ENCODE measurements at regions not wholly inside any gene's neighbourhood (a gene's known extent, or its start where the extent isn't known, plus 50 kb on each side); places are given as distances from the start of the nearest gene placed in this dataset.

DNA sequence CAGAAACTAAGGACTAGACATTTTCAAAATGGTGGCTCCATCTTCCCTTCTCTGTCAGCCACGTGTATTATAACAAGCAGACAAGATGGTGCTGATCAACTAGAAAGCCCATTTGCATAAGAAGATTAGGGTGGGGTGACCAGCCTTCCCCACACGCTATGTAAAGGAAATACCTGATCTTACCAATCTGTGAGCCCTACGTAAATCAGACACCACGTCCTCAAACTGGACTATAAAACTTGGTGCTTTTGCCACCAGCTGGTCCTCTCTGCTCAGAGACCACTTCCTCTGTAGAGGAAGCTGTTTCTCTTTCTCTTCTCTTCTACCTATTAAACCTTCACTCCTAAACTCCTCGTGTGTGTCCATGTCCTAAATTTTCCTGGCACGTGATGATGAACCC lies 101.1 kb upstream of the PLEKHG7 start:
- peaks cover 21% of the 10 kb centered on the region for H3K36me3 Mint-ChIP-seq (ENCODE audit: low read depth)
- ATAC-seq (no peak), DNase-seq (ENCODE audit: low spot score) (no peak)
- no peaks in the 10 kb centered on the region for H4K20me1 ChIP-seq (replicated peaks; ENCODE audit: insufficient read depth)
- H3K4me3 Mint-ChIP-seq = no peak overlapping the region
- H3K4me1 Mint-ChIP-seq = no peaks in the 10 kb centered on the region; the same call in 2 of the 3 replicates
- peaks cover 32% of the 10 kb centered on the region for H3K9me3 Mint-ChIP-seq
- no peak overlapping the region for H3K4me3 ChIP-seq
- no peak overlapping the region for H3K27ac ChIP-seq (ENCODE audit: low read depth)
- no peak overlapping the region for H2AFZ ChIP-seq
- no peaks in the 10 kb centered on the region for H3K4me1 ChIP-seq (ENCODE audit: insufficient read depth)
- peaks cover 11% of the 10 kb centered on the region for H3K9me2 ChIP-seq (ENCODE audit: insufficient read depth)
- H3K27me3 ChIP-seq (ENCODE audit: insufficient read depth) = no peaks in the 10 kb centered on the region
- H3K79me2 ChIP-seq (replicated peaks; ENCODE audit: insufficient read depth) = no peaks in the 10 kb centered on the region
- no peaks in the 10 kb centered on the region for H3K36me3 ChIP-seq (ENCODE audit: insufficient read depth)
- H3K27ac Mint-ChIP-seq = no peak overlapping the region
- no peaks in the 10 kb centered on the region for H3K27me3 Mint-ChIP-seq (ENCODE audit: insufficient read depth, low read depth, poor library complexity)
- H3F3A ChIP-seq (replicated peaks; ENCODE audit: low read depth) = no peaks in the 10 kb centered on the region
- H3K4me2 ChIP-seq = no peak overlapping the region
- TF ChIP-seq EZH2phosphoT487 (IDR thresholded peaks at IDR 0.05; ENCODE audit: unreplicated experiment) (no peak), STAT1 (IDR thresholded peaks at IDR 0.05; ENCODE audit: unreplicated experiment) (no peak), EZH2 (IDR thresholded peaks at IDR 0.05; ENCODE audit: low read depth, unreplicated experiment) (no peak), ZNF331 (CRISPR knock-in tag; IDR thresholded peaks at IDR 0.05; ENCODE audit: low read depth) (no peak), JUNB (IDR thresholded peaks at IDR 0.05; ENCODE audit: unreplicated experiment) (no peak), CREB1 (CRISPR knock-in tag; IDR thresholded peaks at IDR 0.05; ENCODE audit: low read depth) (no peak), ZNF114 (CRISPR knock-in tag; IDR thresholded peaks at IDR 0.05) (no peak), NANOG (IDR thresholded peaks at IDR 0.05; ENCODE audit: borderline replicate concordance) (no peak), POLR2AphosphoS5 (IDR thresholded peaks at IDR 0.05; ENCODE audit: low read depth) (no peak), REST (IDR thresholded peaks at IDR 0.05; ENCODE audit: unreplicated experiment) (no peak)
- TF ChIP-seq, protein P1, sequence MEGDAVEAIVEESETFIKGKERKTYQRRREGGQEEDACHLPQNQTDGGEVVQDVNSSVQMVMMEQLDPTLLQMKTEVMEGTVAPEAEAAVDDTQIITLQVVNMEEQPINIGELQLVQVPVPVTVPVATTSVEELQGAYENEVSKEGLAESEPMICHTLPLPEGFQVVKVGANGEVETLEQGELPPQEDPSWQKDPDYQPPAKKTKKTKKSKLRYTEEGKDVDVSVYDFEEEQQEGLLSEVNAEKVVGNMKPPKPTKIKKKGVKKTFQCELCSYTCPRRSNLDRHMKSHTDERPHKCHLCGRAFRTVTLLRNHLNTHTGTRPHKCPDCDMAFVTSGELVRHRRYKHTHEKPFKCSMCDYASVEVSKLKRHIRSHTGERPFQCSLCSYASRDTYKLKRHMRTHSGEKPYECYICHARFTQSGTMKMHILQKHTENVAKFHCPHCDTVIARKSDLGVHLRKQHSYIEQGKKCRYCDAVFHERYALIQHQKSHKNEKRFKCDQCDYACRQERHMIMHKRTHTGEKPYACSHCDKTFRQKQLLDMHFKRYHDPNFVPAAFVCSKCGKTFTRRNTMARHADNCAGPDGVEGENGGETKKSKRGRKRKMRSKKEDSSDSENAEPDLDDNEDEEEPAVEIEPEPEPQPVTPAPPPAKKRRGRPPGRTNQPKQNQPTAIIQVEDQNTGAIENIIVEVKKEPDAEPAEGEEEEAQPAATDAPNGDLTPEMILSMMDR (conservative IDR thresholded peaks at IDR 0.05; ENCODE audit: low read depth in 2 of 2) = no peak
- TF ChIP-seq, protein P2, sequence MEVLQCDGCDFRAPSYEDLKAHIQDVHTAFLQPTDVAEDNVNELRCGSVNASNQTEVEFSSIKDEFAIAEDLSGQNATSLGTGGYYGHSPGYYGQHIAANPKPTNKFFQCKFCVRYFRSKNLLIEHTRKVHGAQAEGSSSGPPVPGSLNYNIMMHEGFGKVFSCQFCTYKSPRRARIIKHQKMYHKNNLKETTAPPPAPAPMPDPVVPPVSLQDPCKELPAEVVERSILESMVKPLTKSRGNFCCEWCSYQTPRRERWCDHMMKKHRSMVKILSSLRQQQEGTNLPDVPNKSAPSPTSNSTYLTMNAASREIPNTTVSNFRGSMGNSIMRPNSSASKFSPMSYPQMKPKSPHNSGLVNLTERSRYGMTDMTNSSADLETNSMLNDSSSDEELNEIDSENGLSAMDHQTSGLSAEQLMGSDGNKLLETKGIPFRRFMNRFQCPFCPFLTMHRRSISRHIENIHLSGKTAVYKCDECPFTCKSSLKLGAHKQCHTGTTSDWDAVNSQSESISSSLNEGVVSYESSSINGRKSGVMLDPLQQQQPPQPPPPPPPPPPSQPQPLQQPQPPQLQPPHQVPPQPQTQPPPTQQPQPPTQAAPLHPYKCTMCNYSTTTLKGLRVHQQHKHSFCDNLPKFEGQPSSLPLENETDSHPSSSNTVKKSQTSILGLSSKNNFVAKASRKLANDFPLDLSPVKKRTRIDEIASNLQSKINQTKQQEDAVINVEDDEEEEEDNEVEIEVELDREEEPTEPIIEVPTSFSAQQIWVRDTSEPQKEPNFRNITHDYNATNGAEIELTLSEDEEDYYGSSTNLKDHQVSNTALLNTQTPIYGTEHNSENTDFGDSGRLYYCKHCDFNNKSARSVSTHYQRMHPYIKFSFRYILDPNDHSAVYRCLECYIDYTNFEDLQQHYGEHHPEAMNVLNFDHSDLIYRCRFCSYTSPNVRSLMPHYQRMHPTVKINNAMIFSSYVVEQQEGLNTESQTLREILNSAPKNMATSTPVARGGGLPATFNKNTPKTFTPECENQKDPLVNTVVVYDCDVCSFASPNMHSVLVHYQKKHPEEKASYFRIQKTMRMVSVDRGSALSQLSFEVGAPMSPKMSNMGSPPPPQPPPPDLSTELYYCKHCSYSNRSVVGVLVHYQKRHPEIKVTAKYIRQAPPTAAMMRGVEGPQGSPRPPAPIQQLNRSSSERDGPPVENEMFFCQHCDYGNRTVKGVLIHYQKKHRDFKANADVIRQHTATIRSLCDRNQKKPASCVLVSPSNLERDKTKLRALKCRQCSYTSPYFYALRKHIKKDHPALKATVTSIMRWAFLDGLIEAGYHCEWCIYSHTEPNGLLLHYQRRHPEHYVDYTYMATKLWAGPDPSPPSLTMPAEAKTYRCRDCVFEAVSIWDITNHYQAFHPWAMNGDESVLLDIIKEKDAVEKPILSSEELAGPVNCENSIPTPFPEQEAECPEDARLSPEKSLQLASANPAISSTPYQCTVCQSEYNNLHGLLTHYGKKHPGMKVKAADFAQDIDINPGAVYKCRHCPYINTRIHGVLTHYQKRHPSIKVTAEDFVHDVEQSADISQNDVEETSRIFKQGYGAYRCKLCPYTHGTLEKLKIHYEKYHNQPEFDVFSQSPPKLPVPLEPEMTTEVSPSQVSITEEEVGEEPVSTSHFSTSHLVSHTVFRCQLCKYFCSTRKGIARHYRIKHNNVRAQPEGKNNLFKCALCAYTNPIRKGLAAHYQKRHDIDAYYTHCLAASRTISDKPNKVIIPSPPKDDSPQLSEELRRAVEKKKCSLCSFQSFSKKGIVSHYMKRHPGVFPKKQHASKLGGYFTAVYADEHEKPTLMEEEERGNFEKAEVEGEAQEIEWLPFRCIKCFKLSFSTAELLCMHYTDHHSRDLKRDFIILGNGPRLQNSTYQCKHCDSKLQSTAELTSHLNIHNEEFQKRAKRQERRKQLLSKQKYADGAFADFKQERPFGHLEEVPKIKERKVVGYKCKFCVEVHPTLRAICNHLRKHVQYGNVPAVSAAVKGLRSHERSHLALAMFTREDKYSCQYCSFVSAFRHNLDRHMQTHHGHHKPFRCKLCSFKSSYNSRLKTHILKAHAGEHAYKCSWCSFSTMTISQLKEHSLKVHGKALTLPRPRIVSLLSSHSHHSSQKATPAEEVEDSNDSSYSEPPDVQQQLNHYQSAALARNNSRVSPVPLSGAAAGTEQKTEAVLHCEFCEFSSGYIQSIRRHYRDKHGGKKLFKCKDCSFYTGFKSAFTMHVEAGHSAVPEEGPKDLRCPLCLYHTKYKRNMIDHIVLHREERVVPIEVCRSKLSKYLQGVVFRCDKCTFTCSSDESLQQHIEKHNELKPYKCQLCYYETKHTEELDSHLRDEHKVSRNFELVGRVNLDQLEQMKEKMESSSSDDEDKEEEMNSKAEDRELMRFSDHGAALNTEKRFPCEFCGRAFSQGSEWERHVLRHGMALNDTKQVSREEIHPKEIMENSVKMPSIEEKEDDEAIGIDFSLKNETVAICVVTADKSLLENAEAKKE (CRISPR knock-in tag; IDR thresholded peaks at IDR 0.05) = no peak
- TF ChIP-seq, protein P3, sequence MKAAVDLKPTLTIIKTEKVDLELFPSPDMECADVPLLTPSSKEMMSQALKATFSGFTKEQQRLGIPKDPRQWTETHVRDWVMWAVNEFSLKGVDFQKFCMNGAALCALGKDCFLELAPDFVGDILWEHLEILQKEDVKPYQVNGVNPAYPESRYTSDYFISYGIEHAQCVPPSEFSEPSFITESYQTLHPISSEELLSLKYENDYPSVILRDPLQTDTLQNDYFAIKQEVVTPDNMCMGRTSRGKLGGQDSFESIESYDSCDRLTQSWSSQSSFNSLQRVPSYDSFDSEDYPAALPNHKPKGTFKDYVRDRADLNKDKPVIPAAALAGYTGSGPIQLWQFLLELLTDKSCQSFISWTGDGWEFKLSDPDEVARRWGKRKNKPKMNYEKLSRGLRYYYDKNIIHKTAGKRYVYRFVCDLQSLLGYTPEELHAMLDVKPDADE (IDR thresholded peaks at IDR 0.05) = no peak

Data from GM23338 (cell line).